HEK293T (cell line): ENCODE measurements at regions not wholly inside any gene's neighbourhood (a gene's known extent, or its start where the extent isn't known, plus 50 kb on each side); places are given as distances from the start of the nearest gene placed in this dataset.

Experiments
- ELF4 ChIP-seq: fragments of 450-650 bp; IDR thresholded peaks from 2 replicates; pipeline ENCODE4 v1.6.1; 2017; ENCODE audit warnings: antibody characterized with exemption
- FOXA1 ChIP-seq: fragments of 450-650 bp; IDR thresholded peaks from 2 replicates; pipeline ENCODE4 v1.6.1; 2016; ENCODE audit warnings: mild to moderate bottlenecking
- LEF1 ChIP-seq: fragments of 450-650 bp; IDR thresholded peaks from 2 replicates; pipeline ENCODE4 v1.6.1; 2017; ENCODE audit warnings: mild to moderate bottlenecking, borderline replicate concordance
- NFRKB ChIP-seq: fragments of 450-650 bp; IDR thresholded peaks from 2 replicates; pipeline ENCODE4 v1.6.1; 2016; ENCODE audit warnings: mild to moderate bottlenecking, moderate library complexity
- SP1 ChIP-seq: fragments of 450-650 bp; IDR thresholded peaks from 2 replicates; pipeline ENCODE4 v1.6.1; 2017
- TARDBP ChIP-seq: fragments of 450-650 bp; IDR thresholded peaks from 2 replicates; pipeline ENCODE4 v1.6.1; 2016
- ZNF384 ChIP-seq: fragments of 450-650 bp; IDR thresholded peaks from 2 replicates; pipeline ENCODE4 v1.6.1; 2016

- TF ChIP-seq LEF1, result no peak
- no peak for TF ChIP-seq NFRKB
- no peak for TF ChIP-seq TARDBP
- no peak for TF ChIP-seq SP1
- TF ChIP-seq FOXA1, result no peak
- no peak for TF ChIP-seq ZNF384
- no peak for TF ChIP-seq ELF4
Measured at GRCh38 chr13:78061806-78062205, 143.2 kb upstream of the EDNRB start.
